LNCaP clone FGC (cell line): ENCODE measurements at regions not wholly inside any gene's neighbourhood (a gene's known extent, or its start where the extent isn't known, plus 50 kb on each side); places are given as distances from the start of the nearest gene placed in this dataset.
A peak's percentile ranks its signal among the peaks of the same experiment; 100 is the strongest.
"Not testable (repeated sequence)": the region's sequence is repeated elsewhere in the genome, so short reads cannot be mapped to it uniquely, and the experiment has no call there.

Source experiments
- DNase-seq: peaks from one replicate; pipeline ENCODE4 v3.0.0-alpha.2; 2011; ENCODE audit warnings: low read depth
- H3K4me3 ChIP-seq: 2 replicates; pipeline ENCODE4 v1.5.1; 2011; ENCODE audit warnings: mild to moderate bottlenecking, low read depth, low read length, control low read depth
- TF ChIP-seq, protein P1 (sequence below): IDR thresholded peaks from 2 replicates; pipeline ENCODE4 v1.5.1; 2012; ENCODE audit warnings: mild to moderate bottlenecking; ENCODE audit not compliant: control insufficient read depth, insufficient read depth; ENCODE audit errors: extremely low read depth

- DNase-seq, result no peak
- TF ChIP-seq, protein P1, sequence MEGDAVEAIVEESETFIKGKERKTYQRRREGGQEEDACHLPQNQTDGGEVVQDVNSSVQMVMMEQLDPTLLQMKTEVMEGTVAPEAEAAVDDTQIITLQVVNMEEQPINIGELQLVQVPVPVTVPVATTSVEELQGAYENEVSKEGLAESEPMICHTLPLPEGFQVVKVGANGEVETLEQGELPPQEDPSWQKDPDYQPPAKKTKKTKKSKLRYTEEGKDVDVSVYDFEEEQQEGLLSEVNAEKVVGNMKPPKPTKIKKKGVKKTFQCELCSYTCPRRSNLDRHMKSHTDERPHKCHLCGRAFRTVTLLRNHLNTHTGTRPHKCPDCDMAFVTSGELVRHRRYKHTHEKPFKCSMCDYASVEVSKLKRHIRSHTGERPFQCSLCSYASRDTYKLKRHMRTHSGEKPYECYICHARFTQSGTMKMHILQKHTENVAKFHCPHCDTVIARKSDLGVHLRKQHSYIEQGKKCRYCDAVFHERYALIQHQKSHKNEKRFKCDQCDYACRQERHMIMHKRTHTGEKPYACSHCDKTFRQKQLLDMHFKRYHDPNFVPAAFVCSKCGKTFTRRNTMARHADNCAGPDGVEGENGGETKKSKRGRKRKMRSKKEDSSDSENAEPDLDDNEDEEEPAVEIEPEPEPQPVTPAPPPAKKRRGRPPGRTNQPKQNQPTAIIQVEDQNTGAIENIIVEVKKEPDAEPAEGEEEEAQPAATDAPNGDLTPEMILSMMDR, result no peak
- H3K4me3 ChIP-seq, result no peak overlapping the region
These were observed 195.7 kb downstream of the EBLN2 start for GRCh38 chr3:73257186-73257585.

GRCh38 chr3:73258057-73258456 lies 196.6 kb downstream of the EBLN2 start:
- DNase-seq, result no peak
- TF ChIP-seq, protein P1, result no peak
- H3K4me3 ChIP-seq, result no peak overlapping the region

GRCh38 chr3:73259291-73259690 lies 197.8 kb downstream of the EBLN2 start:
- TF ChIP-seq, protein P1, result no peak
- no peak overlapping the region for H3K4me3 ChIP-seq
- DNase-seq, result no peak

DNA sequence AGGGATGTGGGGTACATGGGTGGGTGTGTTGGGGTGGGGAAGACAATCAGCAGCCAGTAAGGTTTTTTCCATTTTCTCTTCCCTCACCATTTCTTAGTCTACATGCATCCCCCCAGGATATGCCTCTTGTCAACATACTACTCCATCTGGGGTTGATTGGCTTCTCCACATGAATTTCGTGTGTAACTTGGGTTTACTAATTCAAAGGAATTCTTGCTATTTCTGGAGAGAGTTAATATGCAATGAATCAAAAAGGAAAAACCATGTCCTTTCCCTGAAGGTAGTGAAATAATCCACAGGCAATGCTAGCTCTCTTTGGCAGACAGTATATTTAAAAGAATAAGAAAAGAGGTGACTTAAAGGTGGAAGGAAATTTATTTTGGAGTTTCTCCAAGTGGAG lies 198.4 kb downstream of the EBLN2 start:
- TF ChIP-seq, protein P1, result no peak
- no peak for DNase-seq
- no peak overlapping the region for H3K4me3 ChIP-seq

DNA sequence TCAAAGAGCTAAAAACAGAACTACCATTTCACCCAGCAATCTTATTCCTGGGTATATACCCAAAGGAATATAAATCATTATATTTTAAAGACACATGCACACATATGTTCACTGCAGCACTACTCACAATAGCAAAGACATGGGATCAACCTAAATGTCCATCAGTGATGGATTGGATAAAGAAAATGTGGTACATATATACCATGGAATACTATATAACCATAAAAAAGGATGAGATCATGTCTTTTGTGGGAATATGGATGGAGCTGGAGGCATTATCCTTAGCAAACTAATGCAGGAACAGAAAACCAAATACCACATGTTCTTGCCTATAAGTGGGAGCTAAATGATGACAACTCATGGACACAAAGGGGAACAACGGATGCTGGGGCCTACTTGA lies 205.1 kb downstream of the EBLN2 start:
- not testable (repeated sequence) for DNase-seq, H3K4me3 ChIP-seq

GRCh38 chr3:73269126-73269525 lies 207.7 kb downstream of the EBLN2 start:
- H3K4me3 ChIP-seq, DNase-seq: not testable (repeated sequence)

GRCh38 chr3:73270839-73271483 lies 209.5 kb downstream of the EBLN2 start:
- no peak overlapping the region for H3K4me3 ChIP-seq
- no peak for DNase-seq
- TF ChIP-seq, protein P1, result no peak

DNA sequence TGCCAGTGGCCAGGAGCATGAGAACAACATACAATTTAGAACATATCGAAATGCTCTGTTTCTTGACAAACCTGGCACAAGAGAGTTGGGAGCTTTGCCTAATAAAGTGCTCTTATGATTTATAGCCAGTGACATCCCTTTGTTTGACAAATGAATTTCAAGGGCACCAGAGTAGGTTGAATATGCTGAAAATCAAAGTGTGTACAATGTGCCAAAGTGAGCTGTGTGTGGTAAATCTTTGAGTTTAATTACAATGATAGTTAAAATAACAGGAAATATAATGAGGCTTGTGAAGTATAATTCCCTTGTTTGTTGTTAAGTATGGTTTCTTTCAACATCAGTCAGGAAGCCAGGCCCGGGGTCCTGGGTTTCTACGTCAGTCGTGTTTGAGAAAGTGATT lies 211.9 kb downstream of the EBLN2 start:
- H3K4me3 ChIP-seq, result no peak overlapping the region
- TF ChIP-seq, protein P1, result no peak
- DNase-seq, result peak; percentile 49
